ENCODE measurements at regions not wholly inside any gene's neighbourhood (a gene's known extent, or its start where the extent isn't known, plus 50 kb on each side); places are given as distances from the start of the nearest gene placed in this dataset.

DNA sequence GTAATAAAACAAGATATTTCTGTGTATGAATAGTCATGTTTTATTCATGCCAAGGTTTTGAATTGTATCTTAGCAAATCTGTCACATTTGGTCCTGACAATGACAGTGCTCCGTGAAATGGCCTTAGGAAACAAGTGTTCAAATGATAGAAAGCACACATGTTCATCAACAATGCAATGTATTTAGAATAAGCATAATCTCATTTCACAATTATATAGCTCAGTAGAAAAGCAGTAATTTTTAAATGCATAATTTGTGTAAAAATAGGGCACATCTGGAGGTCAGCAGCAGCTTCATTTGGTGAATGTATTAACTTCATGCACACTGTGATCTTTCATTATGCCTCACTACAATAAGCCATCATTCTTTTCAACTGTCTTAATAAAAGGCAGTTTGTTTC lies 380.4 kb downstream of the GPM6A start:
- no peak for DNase-seq (ENCODE audit: low spot score)
- ATAC-seq (ENCODE audit: low read depth): no peak
- Histone ChIP-seq H3K27ac (ENCODE audit: poor library complexity, severe bottlenecking) (no peak overlapping the region), H3K4me1 (ENCODE audit: insufficient read depth, poor library complexity, severe bottlenecking) (no peaks in the 10 kb centered on the region), H3K27me3 (ENCODE audit: insufficient read depth, poor library complexity, severe bottlenecking) (no peaks in the 10 kb centered on the region), H3K9me3 (ENCODE audit: severe bottlenecking) (no peaks in the 10 kb centered on the region), H3K36me3 (ENCODE audit: low read depth) (no peaks in the 10 kb centered on the region), H3K4me3 (ENCODE audit: severe bottlenecking) (no peak overlapping the region)
- TF ChIP-seq, protein P1, sequence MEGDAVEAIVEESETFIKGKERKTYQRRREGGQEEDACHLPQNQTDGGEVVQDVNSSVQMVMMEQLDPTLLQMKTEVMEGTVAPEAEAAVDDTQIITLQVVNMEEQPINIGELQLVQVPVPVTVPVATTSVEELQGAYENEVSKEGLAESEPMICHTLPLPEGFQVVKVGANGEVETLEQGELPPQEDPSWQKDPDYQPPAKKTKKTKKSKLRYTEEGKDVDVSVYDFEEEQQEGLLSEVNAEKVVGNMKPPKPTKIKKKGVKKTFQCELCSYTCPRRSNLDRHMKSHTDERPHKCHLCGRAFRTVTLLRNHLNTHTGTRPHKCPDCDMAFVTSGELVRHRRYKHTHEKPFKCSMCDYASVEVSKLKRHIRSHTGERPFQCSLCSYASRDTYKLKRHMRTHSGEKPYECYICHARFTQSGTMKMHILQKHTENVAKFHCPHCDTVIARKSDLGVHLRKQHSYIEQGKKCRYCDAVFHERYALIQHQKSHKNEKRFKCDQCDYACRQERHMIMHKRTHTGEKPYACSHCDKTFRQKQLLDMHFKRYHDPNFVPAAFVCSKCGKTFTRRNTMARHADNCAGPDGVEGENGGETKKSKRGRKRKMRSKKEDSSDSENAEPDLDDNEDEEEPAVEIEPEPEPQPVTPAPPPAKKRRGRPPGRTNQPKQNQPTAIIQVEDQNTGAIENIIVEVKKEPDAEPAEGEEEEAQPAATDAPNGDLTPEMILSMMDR (IDR thresholded peaks at IDR 0.05; ENCODE audit: poor library complexity, severe bottlenecking): no peak

DNA sequence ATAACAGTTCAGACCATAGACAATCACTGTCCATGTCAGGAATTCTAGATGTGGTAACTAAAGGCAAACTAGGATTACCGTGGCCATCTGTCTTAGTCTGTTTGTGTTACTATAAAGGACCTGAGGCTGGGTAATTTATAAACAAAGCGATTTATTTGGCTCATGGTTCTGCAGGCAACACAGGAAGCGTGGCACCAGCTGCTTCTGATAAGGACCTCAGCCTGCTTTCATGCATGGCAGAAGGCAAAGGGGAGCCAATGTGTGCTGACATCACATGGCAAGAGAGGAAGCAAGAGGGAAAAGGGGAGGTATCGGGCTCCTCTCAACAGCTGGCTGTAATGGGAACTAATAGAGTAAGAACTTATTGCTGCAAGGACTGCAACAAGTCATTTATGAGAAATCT lies 376.7 kb downstream of the GPM6A start:
- Histone ChIP-seq H3K4me3 (ENCODE audit: severe bottlenecking) (no peak overlapping the region), H3K4me1 (ENCODE audit: insufficient read depth, poor library complexity, severe bottlenecking) (no peaks in the 10 kb centered on the region), H3K36me3 (ENCODE audit: low read depth) (no peaks in the 10 kb centered on the region), H3K27ac (ENCODE audit: poor library complexity, severe bottlenecking) (no peak overlapping the region), H3K27me3 (ENCODE audit: insufficient read depth, poor library complexity, severe bottlenecking) (no peaks in the 10 kb centered on the region), H3K9me3 (ENCODE audit: severe bottlenecking) (no peaks in the 10 kb centered on the region)
- TF ChIP-seq, protein P1 (IDR thresholded peaks at IDR 0.05; ENCODE audit: poor library complexity, severe bottlenecking): no peak
- ATAC-seq (ENCODE audit: low read depth): no peak
- no peak for DNase-seq (ENCODE audit: low spot score)

DNA sequence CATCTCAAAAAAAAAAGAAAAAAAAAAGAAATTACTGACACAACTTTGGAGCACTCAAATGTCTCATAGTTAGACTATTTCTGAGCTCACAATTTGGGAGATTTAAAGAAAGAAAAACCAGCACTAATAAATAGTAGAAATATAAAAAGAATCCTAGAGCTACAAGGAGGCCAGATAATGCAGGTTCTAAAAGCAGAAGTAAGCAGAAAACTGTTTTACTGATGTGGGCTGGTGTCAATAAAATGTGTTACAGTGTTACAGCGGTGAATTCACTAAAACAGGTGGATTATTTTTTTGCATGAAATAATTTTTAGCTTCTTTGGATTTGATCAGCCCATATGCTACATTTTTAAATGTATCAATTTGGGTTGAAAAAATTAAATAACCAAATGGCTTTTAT lies 375.9 kb downstream of the GPM6A start:
- TF ChIP-seq, protein P1 (IDR thresholded peaks at IDR 0.05; ENCODE audit: poor library complexity, severe bottlenecking): no peak
- Histone ChIP-seq H3K27ac (ENCODE audit: poor library complexity, severe bottlenecking) (no peak overlapping the region), H3K4me3 (ENCODE audit: severe bottlenecking) (no peak overlapping the region), H3K9me3 (ENCODE audit: severe bottlenecking) (no peaks in the 10 kb centered on the region), H3K27me3 (ENCODE audit: insufficient read depth, poor library complexity, severe bottlenecking) (no peaks in the 10 kb centered on the region), H3K4me1 (ENCODE audit: insufficient read depth, poor library complexity, severe bottlenecking) (no peaks in the 10 kb centered on the region), H3K36me3 (ENCODE audit: low read depth) (no peaks in the 10 kb centered on the region)
- ATAC-seq (ENCODE audit: low read depth) (no peak), DNase-seq (ENCODE audit: low spot score) (no peak)

DNA sequence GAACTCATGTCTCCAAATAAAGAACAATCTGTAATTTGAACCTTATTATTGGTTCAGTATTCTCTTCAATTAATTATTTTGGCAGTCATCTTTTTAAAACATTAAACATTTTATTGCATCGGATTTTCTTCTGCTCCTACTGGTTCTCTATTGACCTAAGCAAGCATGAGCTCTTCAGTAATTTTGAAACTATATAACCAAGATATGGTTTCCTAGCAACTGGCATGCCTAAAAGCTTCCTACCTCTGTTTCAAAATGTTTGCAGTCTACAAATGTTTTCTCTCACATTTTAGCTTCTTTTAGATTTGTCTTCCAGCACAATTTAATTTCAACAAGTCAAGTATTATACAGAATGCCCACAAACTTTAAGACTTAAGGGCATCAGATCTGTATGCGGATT lies 371.3 kb downstream of the GPM6A start:
- DNase-seq (ENCODE audit: low spot score) (no peak), ATAC-seq (ENCODE audit: low read depth) (no peak)
- Histone ChIP-seq H3K4me3 (ENCODE audit: severe bottlenecking) (no peak overlapping the region), H3K36me3 (ENCODE audit: low read depth) (no peaks in the 10 kb centered on the region), H3K4me1 (ENCODE audit: insufficient read depth, poor library complexity, severe bottlenecking) (no peaks in the 10 kb centered on the region), H3K27me3 (ENCODE audit: insufficient read depth, poor library complexity, severe bottlenecking) (no peaks in the 10 kb centered on the region), H3K9me3 (ENCODE audit: severe bottlenecking) (no peaks in the 10 kb centered on the region), H3K27ac (ENCODE audit: poor library complexity, severe bottlenecking) (no peak overlapping the region)
- TF ChIP-seq, protein P1 (IDR thresholded peaks at IDR 0.05; ENCODE audit: poor library complexity, severe bottlenecking): no peak

DNA sequence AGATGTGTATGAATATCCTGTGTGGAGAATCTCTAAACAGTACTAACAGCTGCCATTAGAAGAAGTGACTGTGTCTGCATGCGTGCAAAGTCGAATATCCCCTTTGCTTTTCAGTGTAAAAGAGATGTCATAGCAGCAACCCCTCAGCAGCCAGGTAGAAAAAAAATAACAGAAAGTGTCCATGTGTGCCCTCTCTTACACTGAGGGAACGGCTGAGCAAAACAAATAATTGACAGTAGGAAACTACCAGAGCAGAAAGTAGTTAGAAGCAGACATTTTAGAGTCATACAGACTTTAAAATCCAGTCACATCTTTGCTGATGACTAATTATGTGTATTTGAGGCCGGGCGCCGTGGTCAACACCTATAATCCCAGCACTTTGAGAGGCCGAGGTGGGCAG lies 370.8 kb downstream of the GPM6A start:
- Histone ChIP-seq H3K4me1 (ENCODE audit: insufficient read depth, poor library complexity, severe bottlenecking) (no peaks in the 10 kb centered on the region), H3K27me3 (ENCODE audit: insufficient read depth, poor library complexity, severe bottlenecking) (no peaks in the 10 kb centered on the region), H3K9me3 (ENCODE audit: severe bottlenecking) (no peaks in the 10 kb centered on the region), H3K36me3 (ENCODE audit: low read depth) (no peaks in the 10 kb centered on the region), H3K4me3 (ENCODE audit: severe bottlenecking) (no peak overlapping the region), H3K27ac (ENCODE audit: poor library complexity, severe bottlenecking) (no peak overlapping the region)
- ATAC-seq (ENCODE audit: low read depth): no peak
- no peak for DNase-seq (ENCODE audit: low spot score)
- TF ChIP-seq, protein P1 (IDR thresholded peaks at IDR 0.05; ENCODE audit: poor library complexity, severe bottlenecking): no peak

Data from RWPE2 (cell line).